Natural killer cell (primary cell): ENCODE measurements at regions not wholly inside any gene's neighbourhood (a gene's known extent, or its start where the extent isn't known, plus 50 kb on each side); places are given as distances from the start of the nearest gene placed in this dataset.

ENCODE experiments used
- ATAC-seq, 3 donors: fragments of 150-1000 bp in 2 of 3; fragments of 200-7000 bp in 1 of 3; cut with Tn5 transposase; 1 replicate in 1 of 3; 2 replicates in 2 of 3; pipeline ENCODE4 v1.10.0; 2021; ENCODE audit warnings: mild to moderate bottlenecking in 2 of 3, moderate library complexity in 2 of 3
- DNase-seq, 2 donors: peaks; one replicate each; pipeline versions ENCODE4 v3.0.0 to v3.0.0-alpha.2; 2013 to 2021; ENCODE audit warnings: mixed read lengths in 1 of 2
- H3K27ac ChIP-seq: one replicate; pipeline ENCODE4 v1.5.1; 2013; ENCODE audit warnings: mild to moderate bottlenecking, low read length
- H3K27me3 ChIP-seq: one replicate; pipeline ENCODE4 v1.6.1; 2013; ENCODE audit warnings: low read length; ENCODE audit not compliant: control insufficient read depth, insufficient read depth
- H3K36me3 ChIP-seq: one replicate; pipeline ENCODE4 v1.6.1; 2013; ENCODE audit warnings: low read length; ENCODE audit not compliant: control insufficient read depth, insufficient read depth
- H3K4me1 ChIP-seq: one replicate; pipeline ENCODE4 v1.6.1; 2013; ENCODE audit warnings: low read length; ENCODE audit not compliant: control insufficient read depth, insufficient read depth
- H3K4me3 ChIP-seq: one replicate; pipeline ENCODE4 v1.5.1; 2013; ENCODE audit warnings: low read length
- H3K9me3 ChIP-seq: one replicate; pipeline ENCODE4 v1.6.1; 2013; ENCODE audit warnings: low read length; ENCODE audit not compliant: control insufficient read depth, insufficient read depth
- H3K27ac Mint-ChIP-seq, 2 donors: one replicate each; pipeline ENCODE4 v1.8.0; 2022; ENCODE audit warnings: mild to moderate bottlenecking in 2 of 2, mixed read lengths in 2 of 2, moderate library complexity in 1 of 2
- H3K27me3 Mint-ChIP-seq, 2 donors: one replicate each; pipeline ENCODE4 v1.8.0; 2022; ENCODE audit warnings: low read depth in 2 of 2, mixed read lengths in 2 of 2
- H3K36me3 Mint-ChIP-seq: one replicate; pipeline ENCODE4 v1.8.0; 2022; ENCODE audit warnings: mixed read lengths
- H3K4me1 Mint-ChIP-seq, 2 donors: one replicate each; pipeline ENCODE4 v1.8.0; 2022; ENCODE audit warnings: mixed read lengths in 2 of 2
- H3K4me3 Mint-ChIP-seq: one replicate; pipeline ENCODE4 v1.8.0; 2022; ENCODE audit warnings: mild to moderate bottlenecking, moderate library complexity, mixed read lengths
- H3K9me3 Mint-ChIP-seq, 2 donors: one replicate each; pipeline ENCODE4 v1.8.0; 2022; ENCODE audit warnings: mixed read lengths in 2 of 2
- WGBS: methylation state at CpG from one replicate; pipeline ENCODE4 v1.1.7; 2013; ENCODE audit warnings: missing lambda C conversion rate; ENCODE audit not compliant: insufficient coverage; 5-methylcytosine and 5-hydroxymethylcytosine counted together
- intact Hi-C: fragments of 100-400 bp; cut with micrococcal nuclease; formaldehyde crosslinking; loops from one replicate; pipeline ENCODE4 v1.14.2; 2022
- TF ChIP-seq, protein P1 (sequence below): fragments of 200-600 bp; IDR thresholded peaks from one replicate; pipeline ENCODE4 v1.8.0; 2022; ENCODE audit warnings: antibody characterized with exemption

DNA sequence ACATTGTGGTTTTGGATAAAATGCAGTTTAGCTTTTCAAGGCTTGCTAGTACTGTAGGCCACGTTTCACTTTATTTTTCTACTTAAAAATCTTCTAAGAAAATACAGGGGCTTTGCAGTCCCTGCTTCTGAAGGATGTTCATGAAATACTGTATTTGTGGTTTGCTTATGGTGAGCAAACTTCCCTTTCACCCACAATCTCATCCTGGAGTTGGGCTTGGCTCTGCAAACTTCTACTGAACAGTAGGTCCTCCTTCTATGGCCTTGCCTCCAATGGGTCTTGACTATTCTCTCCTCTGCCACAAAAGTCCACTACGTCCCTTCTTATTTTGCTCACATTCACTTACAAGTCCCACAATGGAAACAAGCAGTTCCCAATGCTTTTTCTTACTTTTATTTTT is 502.7 kb upstream of the KLF4 start:
- Histone ChIP-seq H3K4me1 (no peaks in the 10 kb centered on the region), H3K27ac (no peak overlapping the region), H3K9me3 (no peaks in the 10 kb centered on the region), H3K36me3 (no peaks in the 10 kb centered on the region), H3K4me3 (no peak overlapping the region), H3K27me3 (no peaks in the 10 kb centered on the region)
- H3K9me3 Mint-ChIP-seq = peaks cover 2 to 7% of the 10 kb centered on the region in 2 donors
- DNase-seq = no peak
- no peaks in the 10 kb centered on the region for H3K36me3 Mint-ChIP-seq
- no peaks in the 10 kb centered on the region for H3K4me1 Mint-ChIP-seq
- intact Hi-C loops = no loop called here
- TF ChIP-seq, protein P1, sequence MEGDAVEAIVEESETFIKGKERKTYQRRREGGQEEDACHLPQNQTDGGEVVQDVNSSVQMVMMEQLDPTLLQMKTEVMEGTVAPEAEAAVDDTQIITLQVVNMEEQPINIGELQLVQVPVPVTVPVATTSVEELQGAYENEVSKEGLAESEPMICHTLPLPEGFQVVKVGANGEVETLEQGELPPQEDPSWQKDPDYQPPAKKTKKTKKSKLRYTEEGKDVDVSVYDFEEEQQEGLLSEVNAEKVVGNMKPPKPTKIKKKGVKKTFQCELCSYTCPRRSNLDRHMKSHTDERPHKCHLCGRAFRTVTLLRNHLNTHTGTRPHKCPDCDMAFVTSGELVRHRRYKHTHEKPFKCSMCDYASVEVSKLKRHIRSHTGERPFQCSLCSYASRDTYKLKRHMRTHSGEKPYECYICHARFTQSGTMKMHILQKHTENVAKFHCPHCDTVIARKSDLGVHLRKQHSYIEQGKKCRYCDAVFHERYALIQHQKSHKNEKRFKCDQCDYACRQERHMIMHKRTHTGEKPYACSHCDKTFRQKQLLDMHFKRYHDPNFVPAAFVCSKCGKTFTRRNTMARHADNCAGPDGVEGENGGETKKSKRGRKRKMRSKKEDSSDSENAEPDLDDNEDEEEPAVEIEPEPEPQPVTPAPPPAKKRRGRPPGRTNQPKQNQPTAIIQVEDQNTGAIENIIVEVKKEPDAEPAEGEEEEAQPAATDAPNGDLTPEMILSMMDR = no peak
- no peak overlapping the region for H3K4me3 Mint-ChIP-seq
- H3K27me3 Mint-ChIP-seq = no peaks in the 10 kb centered on the region
- ATAC-seq = no peak
- 77% methylated on average over 1 of the region's 2 CpGs for WGBS
- no peak overlapping the region for H3K27ac Mint-ChIP-seq

GRCh38 chr9:107991581-107991980 is 502.0 kb upstream of the KLF4 start:
- Mint-ChIP-seq H3K4me3 (no peak overlapping the region), H3K27me3 (no peaks in the 10 kb centered on the region), H3K9me3 (peaks cover 2 to 7% of the 10 kb centered on the region in 2 donors), H3K27ac (no peak overlapping the region), H3K4me1 (no peaks in the 10 kb centered on the region), H3K36me3 (no peaks in the 10 kb centered on the region)
- DNase-seq = no peak
- no peak overlapping the region for H3K4me3 ChIP-seq
- no peaks in the 10 kb centered on the region for H3K9me3 ChIP-seq
- intact Hi-C loops = loop anchor here (2.0 kb wide), 1 partner anchor 73 kb away; no protein-coding TSS in a partner anchor
- no peaks in the 10 kb centered on the region for H3K36me3 ChIP-seq
- no peak for ATAC-seq
- no peaks in the 10 kb centered on the region for H3K4me1 ChIP-seq
- TF ChIP-seq, protein P1 = no peak
- 83% methylated on average over 3 of the region's 4 CpGs for WGBS
- no peak overlapping the region for H3K27ac ChIP-seq
- H3K27me3 ChIP-seq = no peaks in the 10 kb centered on the region

DNA sequence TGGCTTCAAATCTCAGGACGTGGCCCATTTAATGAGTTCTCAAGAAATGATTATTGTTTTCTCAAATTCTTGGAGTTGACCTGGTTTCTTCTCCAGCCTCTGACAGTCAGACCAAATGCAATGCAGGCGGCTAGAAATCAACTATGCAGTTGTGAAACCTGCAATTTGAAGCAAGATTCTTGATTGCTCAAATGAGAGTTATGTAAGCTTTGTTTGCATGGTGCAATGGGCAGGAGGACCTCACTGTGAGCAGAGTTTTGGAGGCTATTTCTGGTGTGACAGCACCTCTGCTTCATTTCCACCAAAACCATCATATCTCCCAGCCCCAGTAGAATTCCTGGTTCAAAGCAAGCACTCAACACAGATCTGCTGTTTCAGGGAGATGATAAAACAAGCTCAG is 500.0 kb upstream of the KLF4 start:
- DNase-seq (no peak), ATAC-seq (no peak)
- H3K27me3 ChIP-seq = no peaks in the 10 kb centered on the region
- no peaks in the 10 kb centered on the region for H3K4me1 ChIP-seq
- H3K4me1 Mint-ChIP-seq = no peaks in the 10 kb centered on the region
- H3K9me3 ChIP-seq = no peaks in the 10 kb centered on the region
- H3K27me3 Mint-ChIP-seq = no peaks in the 10 kb centered on the region
- H3K36me3 Mint-ChIP-seq = no peaks in the 10 kb centered on the region
- peaks cover 4% of the 10 kb centered on the region in 2 donors for H3K9me3 Mint-ChIP-seq
- H3K4me3 ChIP-seq = no peak overlapping the region
- H3K27ac Mint-ChIP-seq = no peak overlapping the region
- WGBS = 83% methylated on average over 2 of the region's 2 CpGs
- no peaks in the 10 kb centered on the region for H3K36me3 ChIP-seq
- intact Hi-C loops = no loop called here
- H3K4me3 Mint-ChIP-seq = no peak overlapping the region
- TF ChIP-seq, protein P1 = no peak
- H3K27ac ChIP-seq = no peak overlapping the region

GRCh38 chr9:107989099-107989498 is 499.5 kb upstream of the KLF4 start:
- DNase-seq (no peak), ATAC-seq (no peak)
- WGBS = 88% methylated on average over 4 of the region's 4 CpGs
- Histone ChIP-seq H3K4me1 (no peaks in the 10 kb centered on the region), H3K27me3 (no peaks in the 10 kb centered on the region), H3K27ac (no peak overlapping the region), H3K36me3 (no peaks in the 10 kb centered on the region), H3K4me3 (no peak overlapping the region), H3K9me3 (no peaks in the 10 kb centered on the region)
- intact Hi-C loops = no loop called here
- H3K27ac Mint-ChIP-seq = no peak overlapping the region
- no peaks in the 10 kb centered on the region for H3K4me1 Mint-ChIP-seq
- H3K4me3 Mint-ChIP-seq = no peak overlapping the region
- H3K27me3 Mint-ChIP-seq = no peaks in the 10 kb centered on the region
- peaks cover 4% of the 10 kb centered on the region in 2 donors for H3K9me3 Mint-ChIP-seq
- no peaks in the 10 kb centered on the region for H3K36me3 Mint-ChIP-seq
- TF ChIP-seq, protein P1 = no peak
